Astrocyte of the cerebellum (primary cell): ENCODE measurements at regions not wholly inside any gene's neighbourhood (a gene's known extent, or its start where the extent isn't known, plus 50 kb on each side); places are given as distances from the start of the nearest gene placed in this dataset.

Source experiments
- DNase-seq: peaks from one replicate; pipeline ENCODE4 v3.0.0-alpha.2; 2011; ENCODE audit warnings: low read depth
- H3K4me3 ChIP-seq: 2 replicates; pipeline ENCODE4 v1.5.1; 2011; ENCODE audit warnings: mild to moderate bottlenecking, low read depth, low read length, moderate library complexity
- in situ Hi-C: cut with HindIII; loops from 2 replicates; pipeline ENCODE4 v1.10.0; 2017; ENCODE audit warnings: low sequenced_read_pairs
- TF ChIP-seq, protein P1 (sequence below): IDR thresholded peaks from 2 replicates; pipeline ENCODE4 v1.5.1; 2012; ENCODE audit warnings: low read length, low read depth, moderate library complexity, mild to moderate bottlenecking; ENCODE audit errors: missing control alignments

DNA sequence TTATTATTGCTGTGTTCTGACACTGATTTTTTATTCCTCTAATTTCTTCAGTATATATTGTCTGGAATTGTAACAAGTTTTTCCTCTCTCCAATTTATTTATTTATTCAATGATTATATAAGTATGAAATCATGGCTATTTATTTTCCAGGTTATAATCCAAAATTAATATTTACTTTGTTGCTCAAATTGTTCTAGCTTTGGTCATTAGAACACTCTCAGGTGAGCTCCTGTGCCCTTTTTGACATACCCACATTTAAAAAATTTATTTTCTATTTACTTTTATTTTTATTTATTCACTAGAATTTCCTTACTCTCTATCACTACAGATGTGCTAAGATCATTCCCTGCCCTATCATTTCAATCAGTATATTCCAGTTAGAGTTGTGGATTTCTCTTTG lies 70.2 kb downstream of the PPP1R2C start:
- TF ChIP-seq, protein P1, sequence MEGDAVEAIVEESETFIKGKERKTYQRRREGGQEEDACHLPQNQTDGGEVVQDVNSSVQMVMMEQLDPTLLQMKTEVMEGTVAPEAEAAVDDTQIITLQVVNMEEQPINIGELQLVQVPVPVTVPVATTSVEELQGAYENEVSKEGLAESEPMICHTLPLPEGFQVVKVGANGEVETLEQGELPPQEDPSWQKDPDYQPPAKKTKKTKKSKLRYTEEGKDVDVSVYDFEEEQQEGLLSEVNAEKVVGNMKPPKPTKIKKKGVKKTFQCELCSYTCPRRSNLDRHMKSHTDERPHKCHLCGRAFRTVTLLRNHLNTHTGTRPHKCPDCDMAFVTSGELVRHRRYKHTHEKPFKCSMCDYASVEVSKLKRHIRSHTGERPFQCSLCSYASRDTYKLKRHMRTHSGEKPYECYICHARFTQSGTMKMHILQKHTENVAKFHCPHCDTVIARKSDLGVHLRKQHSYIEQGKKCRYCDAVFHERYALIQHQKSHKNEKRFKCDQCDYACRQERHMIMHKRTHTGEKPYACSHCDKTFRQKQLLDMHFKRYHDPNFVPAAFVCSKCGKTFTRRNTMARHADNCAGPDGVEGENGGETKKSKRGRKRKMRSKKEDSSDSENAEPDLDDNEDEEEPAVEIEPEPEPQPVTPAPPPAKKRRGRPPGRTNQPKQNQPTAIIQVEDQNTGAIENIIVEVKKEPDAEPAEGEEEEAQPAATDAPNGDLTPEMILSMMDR, result no peak
- no peak for DNase-seq
- in situ Hi-C loops, result no loop called here
- H3K4me3 ChIP-seq, result no peak overlapping the region

- DNase-seq, result no peak
- in situ Hi-C loops, result no loop called here
- H3K4me3 ChIP-seq, result no peak overlapping the region
- TF ChIP-seq, protein P1, result no peak
Measured at GRCh38 chrX:42704454-42704853, 73.5 kb downstream of the PPP1R2C start.

- no peak for DNase-seq
- in situ Hi-C loops, result no loop called here
- TF ChIP-seq, protein P1, result no peak
- H3K4me3 ChIP-seq, result no peak overlapping the region
Measured at GRCh38 chrX:42697544-42697943, 80.4 kb downstream of the PPP1R2C start.

DNA sequence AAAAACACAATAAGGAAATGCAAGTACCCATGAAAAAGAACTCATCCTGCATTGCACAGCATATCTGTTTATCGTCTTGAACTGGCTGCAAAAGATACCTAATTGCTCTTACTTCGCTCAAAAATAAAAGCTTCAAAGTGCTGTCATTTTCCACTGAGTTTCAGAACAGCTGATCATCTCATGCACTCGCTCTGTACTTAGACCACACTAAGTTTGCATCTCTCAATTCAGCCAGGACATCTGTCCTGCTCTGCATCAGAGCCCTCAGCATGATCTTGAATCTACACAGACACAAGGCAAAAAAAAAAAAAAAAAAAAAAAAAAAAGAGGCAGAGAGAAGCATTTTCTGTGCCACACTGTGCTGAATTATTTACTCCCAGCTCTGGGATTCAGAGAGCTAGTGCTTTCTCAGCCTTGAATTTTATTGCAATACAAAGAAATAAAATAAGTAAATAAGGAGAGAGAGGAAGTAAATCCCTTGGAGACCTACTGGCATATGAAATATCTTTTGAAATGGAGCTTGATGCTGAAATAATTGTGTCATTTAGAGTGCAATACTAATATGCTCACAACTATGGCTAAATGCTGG lies 81.3 kb downstream of the PPP1R2C start:
- TF ChIP-seq, protein P1, result no peak
- no peak overlapping the region for H3K4me3 ChIP-seq
- in situ Hi-C loops, result no loop called here
- DNase-seq, result no peak

- no peak overlapping the region for H3K4me3 ChIP-seq
- TF ChIP-seq, protein P1, result no peak
- in situ Hi-C loops, result no loop called here
- DNase-seq, result no peak
Measured at GRCh38 chrX:42695800-42696358, 82.1 kb downstream of the PPP1R2C start.

- no peak for DNase-seq
Measured at GRCh38 chrX:42694260-42694815, 83.6 kb downstream of the PPP1R2C start.

More at GRCh38 chrX:42694260-42694815, 83.6 kb downstream of the PPP1R2C start:
- in situ Hi-C loops, result no loop called here
- no peak overlapping the region for H3K4me3 ChIP-seq
- TF ChIP-seq, protein P1, result no peak
